Esophagus (tissue), 2 donors: ENCODE measurements at regions not wholly inside any gene's neighbourhood (a gene's known extent, or its start where the extent isn't known, plus 50 kb on each side); places are given as distances from the start of the nearest gene placed in this dataset.

ENCODE experiments used
- H3K27ac ChIP-seq, 2 donors: one replicate each; pipeline ENCODE4 v1.5.1; 2013; ENCODE audit warnings: low read depth in 2 of 2, mild to moderate bottlenecking in 2 of 2, inconsistent platforms in 1 of 2, low read length in 1 of 2, moderate library complexity in 1 of 2
- H3K27me3 ChIP-seq, 2 donors: one replicate each; pipeline ENCODE4 v1.6.1; 2013; ENCODE audit warnings: low read length in 2 of 2, control low read depth in 1 of 2, mild to moderate bottlenecking in 1 of 2; ENCODE audit not compliant: insufficient read depth in 2 of 2, control insufficient read depth in 1 of 2
- H3K36me3 ChIP-seq, 2 donors: one replicate each; pipeline ENCODE4 v1.6.1; 2013; ENCODE audit warnings: low read length in 1 of 2; ENCODE audit not compliant: control insufficient read depth in 2 of 2, insufficient read depth in 2 of 2
- H3K4me1 ChIP-seq, 2 donors: one replicate each; pipeline ENCODE4 v1.6.1; 2013; ENCODE audit warnings: low read length in 1 of 2; ENCODE audit not compliant: control insufficient read depth in 2 of 2, insufficient read depth in 2 of 2
- H3K4me3 ChIP-seq, 2 donors: one replicate each; pipeline ENCODE4 v1.5.1; 2013; ENCODE audit warnings: low read length in 2 of 2, mild to moderate bottlenecking in 2 of 2, low read depth in 1 of 2, moderate library complexity in 1 of 2
- H3K9me3 ChIP-seq, 2 donors: one replicate each; pipeline ENCODE4 v1.6.1; 2013; ENCODE audit warnings: mild to moderate bottlenecking in 2 of 2, low read depth in 1 of 2, low read length in 1 of 2, moderate library complexity in 1 of 2; ENCODE audit not compliant: control insufficient read depth in 2 of 2, insufficient read depth in 1 of 2
- WGBS, 2 donors: extraction: QIAGEN DNeasy Blood & Tissue Kit; methylation state at CpG; one replicate each; pipeline ENCODE4 v1.1.7; 2013; 5-methylcytosine and 5-hydroxymethylcytosine counted together
- donor health status: healthy with polysubstance abuse.
- donor health status: Bipolar disorder and iron deficiency.

- no peak overlapping the region for H3K4me3 ChIP-seq
- no peaks in the 10 kb centered on the region for H3K27me3 ChIP-seq
- WGBS, 2 donors: 82 to 83% methylated on average over 7 of the region's 7 CpGs
- H3K9me3 ChIP-seq: no peaks in the 10 kb centered on the region
- H3K36me3 ChIP-seq: no peaks in the 10 kb centered on the region
- H3K27ac ChIP-seq: no peak overlapping the region
- no peaks in the 10 kb centered on the region for H3K4me1 ChIP-seq
These were observed 108.6 kb upstream of the PDE1C start for GRCh38 chr7:32178677-32179366.

DNA sequence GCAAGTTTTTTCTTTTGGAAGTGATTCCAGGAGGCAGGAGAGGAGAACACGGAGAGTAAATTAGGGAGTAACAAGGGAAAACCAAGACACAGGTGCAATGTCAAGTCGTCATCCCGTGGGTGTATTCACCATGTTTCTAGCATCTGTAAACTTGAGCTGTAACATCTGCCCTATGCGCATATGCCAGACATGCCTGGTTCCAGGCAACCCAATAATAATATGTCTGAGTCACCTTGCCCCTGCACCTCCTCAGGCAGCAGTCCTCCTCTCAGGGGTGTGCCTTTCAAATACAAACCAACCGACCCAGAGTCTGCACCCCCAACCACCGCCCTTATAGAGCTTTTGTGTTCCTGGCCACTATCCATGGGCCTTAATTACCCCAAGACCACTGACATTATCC lies 107.0 kb upstream of the PDE1C start:
- H3K27ac ChIP-seq: no peak overlapping the region
- H3K4me3 ChIP-seq: no peak overlapping the region
- WGBS, 2 donors: 64 to 65% methylated on average over 6 of the region's 6 CpGs
- no peaks in the 10 kb centered on the region for H3K36me3 ChIP-seq
- H3K27me3 ChIP-seq: no peaks in the 10 kb centered on the region
- H3K9me3 ChIP-seq: no peaks in the 10 kb centered on the region
- H3K4me1 ChIP-seq: no peaks in the 10 kb centered on the region

GRCh38 chr7:32175099-32175498 lies 104.9 kb upstream of the PDE1C start:
- 88 to 91% methylated on average over 2 of the region's 2 CpGs for WGBS, 2 donors
- H3K27me3 ChIP-seq: no peaks in the 10 kb centered on the region
- no peaks in the 10 kb centered on the region for H3K4me1 ChIP-seq
- no peak overlapping the region for H3K4me3 ChIP-seq
- H3K36me3 ChIP-seq: no peaks in the 10 kb centered on the region
- no peaks in the 10 kb centered on the region for H3K9me3 ChIP-seq
- no peak overlapping the region for H3K27ac ChIP-seq

GRCh38 chr7:32171248-32171647 lies 101.0 kb upstream of the PDE1C start:
- 75 to 92% methylated on average over 2 of the region's 2 CpGs for WGBS, 2 donors
- Histone ChIP-seq H3K4me1 (no peaks in the 10 kb centered on the region), H3K36me3 (no peaks in the 10 kb centered on the region), H3K9me3 (no peaks in the 10 kb centered on the region), H3K27me3 (no peaks in the 10 kb centered on the region), H3K27ac (no peak overlapping the region), H3K4me3 (no peak overlapping the region)

GRCh38 chr7:32170838-32171237 lies 100.6 kb upstream of the PDE1C start:
- 83 to 84% methylated on average over 1 of the region's 1 CpG for WGBS, 2 donors
- Histone ChIP-seq H3K9me3 (no peaks in the 10 kb centered on the region), H3K4me3 (no peak overlapping the region), H3K27ac (no peak overlapping the region), H3K27me3 (no peaks in the 10 kb centered on the region), H3K36me3 (no peaks in the 10 kb centered on the region), H3K4me1 (no peaks in the 10 kb centered on the region)

DNA sequence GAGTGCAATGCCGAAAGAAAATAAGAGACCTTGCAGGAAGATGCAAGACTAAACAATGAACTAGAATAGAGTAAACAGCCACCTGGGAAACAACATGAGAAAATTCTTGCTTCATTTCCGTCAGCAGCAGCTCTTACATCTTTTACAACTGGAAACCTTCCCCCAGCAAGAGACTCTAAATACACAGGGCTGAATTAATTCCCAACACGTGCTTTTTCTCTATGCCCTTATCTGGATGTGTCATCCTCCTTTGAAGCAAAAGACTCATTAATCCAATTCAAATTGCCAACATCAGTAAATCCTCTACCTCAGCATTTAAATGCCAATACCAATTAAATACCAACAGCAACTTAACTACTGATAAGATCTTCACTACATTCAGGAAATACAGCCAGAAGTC lies 99.0 kb upstream of the PDE1C start:
- H3K27me3 ChIP-seq: no peaks in the 10 kb centered on the region
- no peaks in the 10 kb centered on the region for H3K36me3 ChIP-seq
- H3K9me3 ChIP-seq: no peaks in the 10 kb centered on the region
- no peak overlapping the region for H3K27ac ChIP-seq
- no peak overlapping the region for H3K4me3 ChIP-seq
- H3K4me1 ChIP-seq: no peaks in the 10 kb centered on the region
- WGBS, 2 donors: 36 to 52% methylated on average over 3 of the region's 3 CpGs

DNA sequence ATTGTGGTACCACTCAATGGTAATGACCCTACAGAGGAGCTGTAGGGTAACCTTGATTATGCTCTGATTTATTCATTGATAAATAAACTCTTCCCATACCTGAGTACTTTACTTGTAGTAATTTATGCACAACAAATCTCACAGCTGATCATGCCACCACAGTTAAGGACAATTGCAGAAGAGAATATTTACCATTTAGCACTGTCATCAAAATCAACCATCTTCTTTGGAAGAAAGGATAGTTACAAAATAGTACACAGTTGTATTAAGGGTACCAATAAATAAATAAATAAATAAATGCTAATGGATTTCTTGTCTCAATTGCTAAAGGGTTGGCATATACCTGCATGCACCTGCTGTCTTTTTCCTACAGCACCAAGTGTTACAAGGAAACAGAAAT lies 97.6 kb upstream of the PDE1C start:
- H3K9me3 ChIP-seq: no peaks in the 10 kb centered on the region
- H3K4me1 ChIP-seq: no peaks in the 10 kb centered on the region
- no peaks in the 10 kb centered on the region for H3K27me3 ChIP-seq
- no peak overlapping the region for H3K4me3 ChIP-seq
- no peaks in the 10 kb centered on the region for H3K36me3 ChIP-seq
- H3K27ac ChIP-seq: no peak overlapping the region

DNA sequence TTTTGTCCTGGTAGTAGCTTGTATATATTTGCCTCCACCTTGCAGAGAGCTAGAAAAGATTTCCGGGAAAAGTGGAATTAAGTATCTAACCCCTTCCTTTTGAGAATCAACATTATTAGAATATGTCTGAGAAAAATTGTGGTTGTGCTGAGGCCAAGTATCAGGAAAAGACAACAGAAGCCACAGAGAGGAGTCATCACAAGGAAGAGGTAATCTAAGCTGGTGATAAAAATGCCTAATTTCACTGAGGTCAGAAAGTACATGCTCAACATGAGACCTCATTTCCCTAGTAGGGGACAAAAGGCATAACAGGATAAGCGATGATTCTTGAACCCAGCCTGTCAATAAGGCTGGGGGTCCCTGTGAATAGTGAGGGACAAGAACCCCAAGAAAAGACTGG lies 97.0 kb upstream of the PDE1C start:
- no peaks in the 10 kb centered on the region for H3K9me3 ChIP-seq
- no peaks in the 10 kb centered on the region for H3K27me3 ChIP-seq
- H3K4me3 ChIP-seq: no peak overlapping the region
- peaks cover 0 to 3% of the 10 kb centered on the region in 2 donors for H3K4me1 ChIP-seq
- H3K27ac ChIP-seq: no peak overlapping the region
- 90 to 93% methylated on average over 2 of the region's 2 CpGs for WGBS, 2 donors
- H3K36me3 ChIP-seq: no peaks in the 10 kb centered on the region

- Histone ChIP-seq H3K4me1 (peaks cover 0 to 3% of the 10 kb centered on the region in 2 donors), H3K27me3 (no peaks in the 10 kb centered on the region), H3K9me3 (no peaks in the 10 kb centered on the region), H3K4me3 (no peak overlapping the region), H3K36me3 (no peaks in the 10 kb centered on the region), H3K27ac (no peak overlapping the region)
- WGBS, 2 donors: 53 to 82% methylated on average over 1 of the region's 1 CpG
These were observed 94.3 kb upstream of the PDE1C start for GRCh38 chr7:32164341-32164996.

DNA sequence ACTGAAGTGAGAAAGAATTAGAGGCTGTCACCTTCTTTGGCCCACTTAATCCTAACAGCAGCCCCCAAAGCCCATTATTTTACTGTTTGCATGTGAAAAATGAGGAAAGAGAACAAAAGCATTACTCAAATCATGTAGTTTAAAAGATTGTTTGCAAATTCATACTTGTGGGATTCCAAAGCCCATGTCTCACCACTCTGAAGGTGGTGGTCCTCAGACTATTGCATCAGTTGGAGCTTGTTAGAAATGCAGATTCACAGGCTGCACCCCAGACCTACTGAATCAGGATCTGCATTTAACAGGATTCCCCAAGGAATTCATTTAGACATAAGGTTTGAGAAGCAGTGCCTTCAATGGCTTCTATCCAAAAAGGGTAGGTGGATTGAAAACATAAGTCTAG lies 93.7 kb upstream of the PDE1C start:
- Histone ChIP-seq H3K4me1 (peaks cover 0 to 3% of the 10 kb centered on the region in 2 donors), H3K4me3 (no peak overlapping the region), H3K27me3 (no peaks in the 10 kb centered on the region), H3K36me3 (no peaks in the 10 kb centered on the region), H3K9me3 (no peaks in the 10 kb centered on the region), H3K27ac (no peak overlapping the region)
